ENCODE measurements at regions not wholly inside any gene's neighbourhood (a gene's known extent, or its start where the extent isn't known, plus 50 kb on each side); places are given as distances from the start of the nearest gene placed in this dataset.

- no peak for TF ChIP-seq CTCF (IDR thresholded peaks at IDR 0.05; ENCODE audit: insufficient read depth, low read depth, low read length)
- TF ChIP-seq EZH2 (IDR thresholded peaks at IDR 0.05; ENCODE audit: insufficient read depth, low read length), result no peak
Observed at GRCh38 chr2:108084311-108084710, 98.0 kb downstream of the SLC5A7 start.
